ENCODE measurements at regions not wholly inside any gene's neighbourhood (a gene's known extent, or its start where the extent isn't known, plus 50 kb on each side); places are given as distances from the start of the nearest gene placed in this dataset.
A peak's percentile ranks its signal among the peaks of the same experiment; 100 is the strongest.
"Not testable (repeated sequence)": the region's sequence is repeated elsewhere in the genome, so short reads cannot be mapped to it uniquely, and the experiment has no call there.

- Histone ChIP-seq H3K4me3 (no peak overlapping the region), H3K27ac (no peak overlapping the region), H3K9me3 (ENCODE audit: low read depth, low read length) (no peaks in the 10 kb centered on the region), H3K9ac (ENCODE audit: insufficient read length) (no peak overlapping the region), H3K36me3 (ENCODE audit: insufficient read depth, low read length) (no peaks in the 10 kb centered on the region)
- TF ChIP-seq POLR2AphosphoS5 (IDR thresholded peaks at IDR 0.05; ENCODE audit: borderline replicate concordance, low read depth, low read length) (no peak), EZH2 (IDR thresholded peaks at IDR 0.05) (no peak), FOXP2 (optimal IDR thresholded peaks at IDR 0.05; ENCODE audit: control extremely low read depth, extremely low read length, insufficient read depth) (no peak)
- no peak for DNase-seq (ENCODE audit: low read depth, low spot score)
These were observed 971.7 kb upstream of the COX7C start for GRCh38 chr5:85646036-85646435.

GRCh38 chr5:85646641-85647040, 971.1 kb upstream of the COX7C start:
- H3K9ac ChIP-seq (ENCODE audit: insufficient read length), result no peak overlapping the region
- H3K27ac ChIP-seq, result no peak overlapping the region
- H3K4me3 ChIP-seq, result no peak overlapping the region
- no peaks in the 10 kb centered on the region for H3K9me3 ChIP-seq (ENCODE audit: low read depth, low read length)
- TF ChIP-seq POLR2AphosphoS5 (IDR thresholded peaks at IDR 0.05; ENCODE audit: borderline replicate concordance, low read depth, low read length) (no peak), FOXP2 (optimal IDR thresholded peaks at IDR 0.05; ENCODE audit: control extremely low read depth, extremely low read length, insufficient read depth) (no peak), EZH2 (IDR thresholded peaks at IDR 0.05) (no peak)
- DNase-seq (ENCODE audit: low read depth, low spot score), result no peak
- no peaks in the 10 kb centered on the region for H3K36me3 ChIP-seq (ENCODE audit: insufficient read depth, low read length)

- H3K4me3 ChIP-seq, result no peak overlapping the region
- no peaks in the 10 kb centered on the region for H3K36me3 ChIP-seq (ENCODE audit: insufficient read depth, low read length)
- DNase-seq (ENCODE audit: low read depth, low spot score), result no peak
- H3K9ac ChIP-seq (ENCODE audit: insufficient read length), result no peak overlapping the region
- no peak overlapping the region for H3K27ac ChIP-seq
- no peak for TF ChIP-seq FOXP2 (optimal IDR thresholded peaks at IDR 0.05; ENCODE audit: control extremely low read depth, extremely low read length, insufficient read depth)
- no peak for TF ChIP-seq POLR2AphosphoS5 (IDR thresholded peaks at IDR 0.05; ENCODE audit: borderline replicate concordance, low read depth, low read length)
- no peak for TF ChIP-seq EZH2 (IDR thresholded peaks at IDR 0.05)
- H3K9me3 ChIP-seq (ENCODE audit: low read depth, low read length), result no peaks in the 10 kb centered on the region
These were observed 970.2 kb upstream of the COX7C start for GRCh38 chr5:85647349-85648127.

GRCh38 chr5:85648495-85648894, 969.2 kb upstream of the COX7C start:
- no peaks in the 10 kb centered on the region for H3K9me3 ChIP-seq (ENCODE audit: low read depth, low read length)

GRCh38 chr5:85651731-85652130, 966.0 kb upstream of the COX7C start:
- H3K9me3 ChIP-seq (ENCODE audit: low read depth, low read length), result no peaks in the 10 kb centered on the region
- H3K27ac ChIP-seq, result peak overlapping the region; percentile 49; the same call in 1 of the 2 replicates
- no peaks in the 10 kb centered on the region for H3K36me3 ChIP-seq (ENCODE audit: insufficient read depth, low read length)
- no peak overlapping the region for H3K9ac ChIP-seq (ENCODE audit: insufficient read length)
- H3K4me3 ChIP-seq, result peak overlapping the region; percentile 42; the same call in 1 of the 2 replicates
- TF ChIP-seq POLR2AphosphoS5 (IDR thresholded peaks at IDR 0.05; ENCODE audit: borderline replicate concordance, low read depth, low read length) (peak; percentile 29; the same call in 1 of the 2 replicates), FOXP2 (optimal IDR thresholded peaks at IDR 0.05; ENCODE audit: control extremely low read depth, extremely low read length, insufficient read depth) (no peak)
- DNase-seq (ENCODE audit: low read depth, low spot score), result peak; percentile 78

More at GRCh38 chr5:85648495-85648894, 969.2 kb upstream of the COX7C start:
- no peak for TF ChIP-seq FOXP2 (optimal IDR thresholded peaks at IDR 0.05; ENCODE audit: control extremely low read depth, extremely low read length, insufficient read depth)
- no peak for TF ChIP-seq POLR2AphosphoS5 (IDR thresholded peaks at IDR 0.05; ENCODE audit: borderline replicate concordance, low read depth, low read length)
- TF ChIP-seq EZH2 (IDR thresholded peaks at IDR 0.05), result no peak
- no peak overlapping the region for H3K27ac ChIP-seq
- no peak overlapping the region for H3K9ac ChIP-seq (ENCODE audit: insufficient read length)
- DNase-seq (ENCODE audit: low read depth, low spot score), result no peak
- H3K4me3 ChIP-seq, result no peak overlapping the region
- H3K36me3 ChIP-seq (ENCODE audit: insufficient read depth, low read length), result no peaks in the 10 kb centered on the region

- not testable (repeated sequence) for H3K9ac ChIP-seq (ENCODE audit: insufficient read length); H3K36me3 ChIP-seq (ENCODE audit: insufficient read depth, low read length); H3K9me3 ChIP-seq (ENCODE audit: low read depth, low read length); DNase-seq (ENCODE audit: low read depth, low spot score); H3K27ac ChIP-seq; H3K4me3 ChIP-seq
These were observed 963.6 kb upstream of the COX7C start for GRCh38 chr5:85654144-85654543.

- Histone ChIP-seq H3K36me3 (ENCODE audit: insufficient read depth, low read length) (no peaks in the 10 kb centered on the region), H3K9me3 (ENCODE audit: low read depth, low read length) (no peaks in the 10 kb centered on the region), H3K27ac (no peak overlapping the region), H3K9ac (ENCODE audit: insufficient read length) (no peak overlapping the region), H3K4me3 (no peak overlapping the region)
- TF ChIP-seq FOXP2 (optimal IDR thresholded peaks at IDR 0.05; ENCODE audit: control extremely low read depth, extremely low read length, insufficient read depth), result no peak
- DNase-seq (ENCODE audit: low read depth, low spot score), result no peak
These were observed 961.7 kb upstream of the COX7C start for GRCh38 chr5:85656050-85656449.

GRCh38 chr5:85657328-85657727, 960.4 kb upstream of the COX7C start:
- DNase-seq (ENCODE audit: low read depth, low spot score); H3K4me3 ChIP-seq; H3K27ac ChIP-seq; H3K36me3 ChIP-seq (ENCODE audit: insufficient read depth, low read length); H3K9me3 ChIP-seq (ENCODE audit: low read depth, low read length); H3K9ac ChIP-seq (ENCODE audit: insufficient read length): not testable (repeated sequence)

- not testable (repeated sequence) for H3K9ac ChIP-seq (ENCODE audit: insufficient read length); DNase-seq (ENCODE audit: low read depth, low spot score); H3K27ac ChIP-seq; H3K36me3 ChIP-seq (ENCODE audit: insufficient read depth, low read length); H3K4me3 ChIP-seq; H3K9me3 ChIP-seq (ENCODE audit: low read depth, low read length)
These were observed 954.6 kb upstream of the COX7C start for GRCh38 chr5:85662969-85663707.
